HCT116 (cell line): ENCODE measurements at regions not wholly inside any gene's neighbourhood (a gene's known extent, or its start where the extent isn't known, plus 50 kb on each side); places are given as distances from the start of the nearest gene placed in this dataset.
A peak's percentile ranks its signal among the peaks of the same experiment; 100 is the strongest.

ENCODE experiments used
- ATAC-seq: fragments of 200-7000 bp; cut with Tn5 transposase; 2 replicates; pipeline ENCODE4 v1.9.1; 2020; ENCODE audit warnings: mild to moderate bottlenecking, moderate library complexity
- BruUV-seq: library from RNA; stranded (reverse); fragments of 400-500 nt; replicated peaks from 2 replicates; lab custom pipeline; 2021; lab: Mats Ljungman, UMichigan
- CTCF ChIA-PET: fragments of 300-600 bp; sonication (Branson Sonifier 250); formaldehyde crosslinking; loops from one replicate; lab custom pipeline; 2021; ENCODE audit warnings: antibody characterized with exemption; lab: Charles Lee
- POLR2A ChIA-PET: fragments of 300-600, 350-600 bp; sonication (Branson Sonifier 250); formaldehyde crosslinking; loops from one replicate; lab custom pipeline; 2021; ENCODE audit warnings: antibody characterized with exemption; lab: Charles Lee
- RAD21 ChIA-PET, 2 experiments: fragments of 300-600 bp; sonication (Branson Sonifier 250); formaldehyde crosslinking; loops; one replicate each; lab custom pipeline; 2023; ENCODE audit warnings: low total read pairs in 2 of 2; ENCODE audit not compliant: uncharacterized antibody in 2 of 2, unreplicated experiment in 2 of 2, low non-redundant PET in 1 of 2; lab: Charles Lee
- DNase-seq: peaks from one replicate; pipeline ENCODE4 v3.0.0-alpha.2; 2010; ENCODE audit warnings: low read depth, low spot score
- H2AFZ ChIP-seq: fragments of 200-600 bp; shearing (Covaris generic), sonication (generic); 2 replicates; pipeline ENCODE4 v1.6.1; 2017; ENCODE audit warnings: low read depth, mixed run types, mixed read lengths, antibody characterized with exemption, low read length; ENCODE audit not compliant: poor library complexity, severe bottlenecking
- H3K27ac ChIP-seq: 2 replicates; pipeline ENCODE4 v1.5.1; 2012; ENCODE audit warnings: low read depth, low read length
- H3K27me3 ChIP-seq: fragments of 200-600 bp; sonication (generic); 2 replicates; pipeline ENCODE4 v1.6.1; 2016; ENCODE audit warnings: mixed run types, low read length, mixed read lengths; ENCODE audit not compliant: insufficient read depth
- H3K36me3 ChIP-seq, 2 experiments: fragments of 200-500 bp in 1 of 2; fragments of 200-600 bp in 1 of 2; sonication (Bioruptor generic) in 1 of 2; sonication (generic) in 1 of 2; 2 replicates each; pipeline versions ENCODE4 v1.5.1 to v1.6.1; 2014 to 2016; ENCODE audit warnings: low read length in 2 of 2, inconsistent platforms in 1 of 2, mixed read lengths in 1 of 2, mixed run types in 1 of 2; ENCODE audit not compliant: insufficient read depth in 2 of 2, control insufficient read depth in 1 of 2
- H3K4me1 ChIP-seq, 2 experiments: fragments of 200-600 bp in 1 of 2; sonication (generic) in 1 of 2; 2 replicates each; pipeline versions ENCODE4 v1.5.1 to v1.6.1; 2012 to 2017; ENCODE audit warnings: low read length in 2 of 2, inconsistent platforms in 1 of 2, mild to moderate bottlenecking in 1 of 2, mixed read lengths in 1 of 2, mixed run types in 1 of 2, moderate library complexity in 1 of 2; ENCODE audit not compliant: insufficient read depth in 2 of 2, control insufficient read depth in 1 of 2
- H3K4me2 ChIP-seq: fragments of 200-600 bp; sonication (generic); 2 replicates; pipeline ENCODE4 v1.6.1; 2017; ENCODE audit warnings: mixed run types, low read length, mixed read lengths
- H3K4me3 ChIP-seq, 2 experiments: fragments of 200-600 bp in 1 of 2; sonication (generic) in 1 of 2; replicated peaks in 1 of 2; 2 replicates each; pipeline ENCODE4 v1.5.1; 2011 to 2016; ENCODE audit warnings: low read length in 2 of 2, control low read depth in 1 of 2, low read depth in 1 of 2, mild to moderate bottlenecking in 1 of 2, mixed read lengths in 1 of 2, mixed run types in 1 of 2
- H3K79me2 ChIP-seq: fragments of 200-600 bp; sonication (generic); 2 replicates; pipeline ENCODE4 v1.6.1; 2017; ENCODE audit warnings: mild to moderate bottlenecking, mixed run types, low read length, moderate library complexity, mixed read lengths; ENCODE audit not compliant: insufficient read depth
- H3K9ac ChIP-seq: fragments of 200-600 bp; sonication (generic); 2 replicates; pipeline ENCODE4 v1.6.1; 2016; ENCODE audit warnings: low read length, mixed read lengths
- H3K9me2 ChIP-seq: fragments of 200-600 bp; sonication (generic), shearing (Covaris generic); 2 replicates; pipeline ENCODE4 v1.6.1; 2017; ENCODE audit warnings: mixed run types, mild to moderate bottlenecking, moderate library complexity; ENCODE audit not compliant: insufficient read depth
- H3K9me3 ChIP-seq, 2 experiments: fragments of 200-500 bp in 1 of 2; fragments of 200-600 bp in 1 of 2; sonication (Bioruptor generic) in 1 of 2; sonication (generic) in 1 of 2; 2 replicates each; pipeline ENCODE4 v1.6.1; 2014 to 2017; ENCODE audit warnings: low read length in 2 of 2, mixed read lengths in 2 of 2, inconsistent platforms in 1 of 2, low read depth in 1 of 2, mild to moderate bottlenecking in 1 of 2, mixed run types in 1 of 2, moderate library complexity in 1 of 2; ENCODE audit not compliant: control insufficient read depth in 1 of 2, insufficient read depth in 1 of 2
- H4K20me1 ChIP-seq: fragments of 200-600 bp; sonication (generic), shearing (Covaris generic); 2 replicates; pipeline ENCODE4 v1.6.1; 2017; ENCODE audit warnings: mixed run types, mild to moderate bottlenecking, moderate library complexity; ENCODE audit not compliant: insufficient read depth
- CEBPB ChIP-seq: IDR thresholded peaks from 2 replicates; pipeline ENCODE4 v1.6.1; 2012; ENCODE audit warnings: low read depth
- EGR1 ChIP-seq: IDR thresholded peaks from 2 replicates; pipeline ENCODE4 v1.6.1; 2012; ENCODE audit warnings: low read depth
- ELF1 ChIP-seq: IDR thresholded peaks from 2 replicates; pipeline ENCODE4 v1.6.1; 2012; ENCODE audit warnings: low read depth, borderline replicate concordance
- EZH2 ChIP-seq: fragments of 200-600 bp; sonication (generic); IDR thresholded peaks from 2 replicates; pipeline ENCODE4 v1.6.1; 2017; ENCODE audit warnings: antibody characterized with exemption, mixed run types
- EZH2phosphoT487 ChIP-seq: fragments of 200-600 bp; IDR thresholded peaks from 2 replicates; pipeline ENCODE4 v1.6.1; 2018; ENCODE audit warnings: antibody characterized with exemption, borderline replicate concordance
- FOSL1 ChIP-seq: IDR thresholded peaks from 2 replicates; pipeline ENCODE4 v1.6.1; 2012; ENCODE audit warnings: low read depth
- JUND ChIP-seq: IDR thresholded peaks from 2 replicates; pipeline ENCODE4 v1.6.1; 2012
- POLR2A ChIP-seq: IDR thresholded peaks from 2 replicates; pipeline ENCODE4 v1.7.0; 2011; ENCODE audit warnings: borderline replicate concordance; ENCODE audit not compliant: insufficient read depth, insufficient read length; ENCODE audit errors: extremely low read depth
- POLR2AphosphoS5 ChIP-seq: IDR thresholded peaks from 2 replicates; pipeline ENCODE4 v1.6.1; 2011; ENCODE audit warnings: mild to moderate bottlenecking, low read depth, low read length, moderate library complexity
- RAD21 ChIP-seq: IDR thresholded peaks from 2 replicates; pipeline ENCODE4 v1.6.1; 2012; ENCODE audit warnings: low read depth, mild to moderate bottlenecking
- SIN3A ChIP-seq: IDR thresholded peaks from 2 replicates; pipeline ENCODE4 v1.6.1; 2012; ENCODE audit warnings: low read depth
- SP1 ChIP-seq: IDR thresholded peaks from 2 replicates; pipeline ENCODE4 v1.6.1; 2012; ENCODE audit warnings: low read depth
- SRF ChIP-seq: IDR thresholded peaks from 2 replicates; pipeline ENCODE4 v1.6.1; 2012; ENCODE audit warnings: low read depth
- TCF7L2 ChIP-seq: IDR thresholded peaks from 2 replicates; pipeline ENCODE4 v1.7.0; 2011; ENCODE audit warnings: borderline replicate concordance, inconsistent platforms; ENCODE audit not compliant: insufficient read depth, insufficient read length; ENCODE audit errors: extremely low read depth
- YY1 ChIP-seq: IDR thresholded peaks from 2 replicates; pipeline ENCODE4 v1.6.1; 2011; ENCODE audit warnings: low read length, low read depth, moderate library complexity, mild to moderate bottlenecking; ENCODE audit not compliant: insufficient replicate concordance; ENCODE audit errors: extremely low read depth
- ZFX ChIP-seq: fragments of 450-650 bp; IDR thresholded peaks from 2 replicates; pipeline ENCODE4 v1.6.1; 2017
- ZNF274 ChIP-seq: fragments of 200-500 bp; sonication (Bioruptor generic); IDR thresholded peaks from 2 replicates; pipeline ENCODE4 v1.6.1; 2014; ENCODE audit warnings: mild to moderate bottlenecking, low read depth, low read length, inconsistent platforms
- intact Hi-C: fragments of 100-400 bp; cut with micrococcal nuclease; formaldehyde crosslinking; loops from 2 replicates; pipeline ENCODE4 v1.10.0; 2022
- TF ChIP-seq, protein P1 (sequence below): IDR thresholded peaks from 2 replicates; pipeline ENCODE4 v1.6.1; 2012
- TF ChIP-seq, protein P2 (sequence below), 3 experiments: fragments of 200-600 bp in 1 of 3; sonication (generic) in 1 of 3; IDR thresholded peaks in 2 of 3; conservative IDR thresholded peaks in 1 of 3; 2 replicates each; pipeline ENCODE4 v1.5.1; 2012 to 2017; ENCODE audit warnings: low read depth in 2 of 3, low read length in 2 of 3, antibody characterized with exemption in 1 of 3, borderline replicate concordance in 1 of 3, control low read depth in 1 of 3, mild to moderate bottlenecking in 1 of 3, mixed read lengths in 1 of 3, mixed run types in 1 of 3, moderate library complexity in 1 of 3; ENCODE audit not compliant: insufficient read depth in 1 of 3
- TF ChIP-seq, protein P3 (sequence below): IDR thresholded peaks from 2 replicates; pipeline ENCODE4 v1.6.1; 2012
- TF ChIP-seq, protein P4 (sequence below): IDR thresholded peaks from 2 replicates; pipeline ENCODE4 v1.6.1; 2011; ENCODE audit warnings: mild to moderate bottlenecking, low read length, moderate library complexity; ENCODE audit not compliant: insufficient replicate concordance; ENCODE audit errors: extremely low read depth

DNA sequence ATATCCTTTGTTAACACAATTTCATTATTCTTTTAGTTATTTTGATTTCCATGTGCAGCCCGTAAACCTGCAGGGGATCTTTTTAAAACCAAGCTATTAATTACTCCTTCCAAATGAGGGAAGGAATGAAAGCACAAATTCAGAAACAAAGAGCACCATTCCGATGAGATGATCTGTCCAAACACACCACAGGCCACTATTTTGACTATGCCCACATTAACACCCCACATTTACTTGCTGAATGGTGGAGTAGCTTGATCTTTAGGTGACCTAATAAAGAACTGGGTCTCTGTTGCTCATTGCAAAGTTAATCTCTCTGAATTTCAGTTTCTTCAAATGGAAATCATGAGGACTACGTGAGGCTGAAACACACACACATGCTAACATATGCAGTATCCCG lies 218.0 kb downstream of the IRS1 start (continued):
- TF ChIP-seq POLR2AphosphoS5 (peak; percentile 16; the same call in 1 of the 2 replicates), EZH2phosphoT487 (no peak), ZFX (no peak), RAD21 (no peak), SIN3A (no peak), POLR2A (no peak), EGR1 (no peak), CEBPB (no peak)
- TF ChIP-seq, protein P1, sequence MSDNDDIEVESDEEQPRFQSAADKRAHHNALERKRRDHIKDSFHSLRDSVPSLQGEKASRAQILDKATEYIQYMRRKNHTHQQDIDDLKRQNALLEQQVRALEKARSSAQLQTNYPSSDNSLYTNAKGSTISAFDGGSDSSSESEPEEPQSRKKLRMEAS, result peak; percentile 35; the same call in 1 of the 2 replicates
- TF ChIP-seq, all 23 proteins: peak for 4

DNA sequence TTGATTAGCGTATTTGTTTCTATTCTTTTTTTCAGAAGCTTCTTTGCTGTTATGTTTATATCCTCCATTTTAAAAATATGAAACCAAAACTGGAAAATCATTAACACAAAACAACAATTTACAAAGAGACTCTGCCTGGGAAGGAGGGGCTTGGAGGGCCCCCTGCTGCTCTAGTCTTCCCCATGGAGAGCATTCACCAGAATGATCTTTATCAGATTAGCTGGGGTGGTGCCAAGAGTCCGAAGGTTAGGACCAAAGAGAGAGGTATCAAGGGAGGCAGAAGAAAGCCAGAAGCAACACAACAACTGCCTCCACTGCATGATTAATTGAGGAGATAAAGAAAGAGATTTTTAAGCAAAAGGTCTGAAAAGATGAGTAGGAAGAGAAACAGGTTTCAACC lies 218.6 kb downstream of the IRS1 start:
- peak overlapping the region in 1 of 2 experiments; percentile 28; a peak in 2 of 4 replicates for H3K4me3 ChIP-seq
- H3K9ac ChIP-seq, result peak overlapping the region; percentile 49
- peaks cover 0 to 4% of the 10 kb centered on the region in 2 experiments; a peak in 1 of 4 replicates for H3K36me3 ChIP-seq
- peaks cover 67 to 85% of the 10 kb centered on the region in 2 experiments for H3K4me1 ChIP-seq
- no peak overlapping the region for H2AFZ ChIP-seq
- H3K27ac ChIP-seq, result peak overlapping the region; percentile 92
- peaks cover 4% of the 10 kb centered on the region; the same call in 1 of the 2 replicates for H3K79me2 ChIP-seq
- DNase-seq (peak; percentile 38), ATAC-seq (peak; percentile 56)
- no peaks in the 10 kb centered on the region for H3K27me3 ChIP-seq
- ChIA-PET RAD21 (no interaction called here), CTCF (no interaction called here), POLR2A (no interaction called here)
- H3K9me2 ChIP-seq, result no peaks in the 10 kb centered on the region
- peak overlapping the region; percentile 67 for H3K4me2 ChIP-seq
- no peaks in the 10 kb centered on the region for H4K20me1 ChIP-seq
- BruUV-seq, result no TSS peak
- H3K9me3 ChIP-seq, result no peaks in the 10 kb centered on the region; a peak in 1 of 4 replicates
- intact Hi-C loops, result no loop called here
- no peak for TF ChIP-seq CEBPB
- peak; percentile 14; the same call in 1 of the 2 replicates for TF ChIP-seq RAD21
- TF ChIP-seq SP1, result 0 out of 2 replicates have a peak, but pooled peaks have one; percentile 43
- TF ChIP-seq, protein P2, sequence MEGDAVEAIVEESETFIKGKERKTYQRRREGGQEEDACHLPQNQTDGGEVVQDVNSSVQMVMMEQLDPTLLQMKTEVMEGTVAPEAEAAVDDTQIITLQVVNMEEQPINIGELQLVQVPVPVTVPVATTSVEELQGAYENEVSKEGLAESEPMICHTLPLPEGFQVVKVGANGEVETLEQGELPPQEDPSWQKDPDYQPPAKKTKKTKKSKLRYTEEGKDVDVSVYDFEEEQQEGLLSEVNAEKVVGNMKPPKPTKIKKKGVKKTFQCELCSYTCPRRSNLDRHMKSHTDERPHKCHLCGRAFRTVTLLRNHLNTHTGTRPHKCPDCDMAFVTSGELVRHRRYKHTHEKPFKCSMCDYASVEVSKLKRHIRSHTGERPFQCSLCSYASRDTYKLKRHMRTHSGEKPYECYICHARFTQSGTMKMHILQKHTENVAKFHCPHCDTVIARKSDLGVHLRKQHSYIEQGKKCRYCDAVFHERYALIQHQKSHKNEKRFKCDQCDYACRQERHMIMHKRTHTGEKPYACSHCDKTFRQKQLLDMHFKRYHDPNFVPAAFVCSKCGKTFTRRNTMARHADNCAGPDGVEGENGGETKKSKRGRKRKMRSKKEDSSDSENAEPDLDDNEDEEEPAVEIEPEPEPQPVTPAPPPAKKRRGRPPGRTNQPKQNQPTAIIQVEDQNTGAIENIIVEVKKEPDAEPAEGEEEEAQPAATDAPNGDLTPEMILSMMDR (IDR thresholded peaks at IDR 0.05 in 2 of 3, conservative IDR thresholded peaks at IDR 0.05 in 1 of 3; ENCODE audit: borderline replicate concordance in 1 of 3, insufficient read depth in 1 of 3, low read depth in 2 of 3, low read length in 2 of 3), result no peak
- no peak for TF ChIP-seq POLR2A
- peak; percentile 74 for TF ChIP-seq TCF7L2
- TF ChIP-seq, protein P3, sequence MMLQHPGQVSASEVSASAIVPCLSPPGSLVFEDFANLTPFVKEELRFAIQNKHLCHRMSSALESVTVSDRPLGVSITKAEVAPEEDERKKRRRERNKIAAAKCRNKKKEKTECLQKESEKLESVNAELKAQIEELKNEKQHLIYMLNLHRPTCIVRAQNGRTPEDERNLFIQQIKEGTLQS, result no peak
- no peak for TF ChIP-seq ZNF274
- TF ChIP-seq, protein P4, sequence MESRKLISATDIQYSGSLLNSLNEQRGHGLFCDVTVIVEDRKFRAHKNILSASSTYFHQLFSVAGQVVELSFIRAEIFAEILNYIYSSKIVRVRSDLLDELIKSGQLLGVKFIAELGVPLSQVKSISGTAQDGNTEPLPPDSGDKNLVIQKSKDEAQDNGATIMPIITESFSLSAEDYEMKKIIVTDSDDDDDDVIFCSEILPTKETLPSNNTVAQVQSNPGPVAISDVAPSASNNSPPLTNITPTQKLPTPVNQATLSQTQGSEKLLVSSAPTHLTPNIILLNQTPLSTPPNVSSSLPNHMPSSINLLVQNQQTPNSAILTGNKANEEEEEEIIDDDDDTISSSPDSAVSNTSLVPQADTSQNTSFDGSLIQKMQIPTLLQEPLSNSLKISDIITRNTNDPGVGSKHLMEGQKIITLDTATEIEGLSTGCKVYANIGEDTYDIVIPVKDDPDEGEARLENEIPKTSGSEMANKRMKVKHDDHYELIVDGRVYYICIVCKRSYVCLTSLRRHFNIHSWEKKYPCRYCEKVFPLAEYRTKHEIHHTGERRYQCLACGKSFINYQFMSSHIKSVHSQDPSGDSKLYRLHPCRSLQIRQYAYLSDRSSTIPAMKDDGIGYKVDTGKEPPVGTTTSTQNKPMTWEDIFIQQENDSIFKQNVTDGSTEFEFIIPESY, result no peak
- TF ChIP-seq FOSL1, result no peak; the same call in 1 of the 2 replicates
- TF ChIP-seq SIN3A, result no peak
- TF ChIP-seq EZH2, result no peak
- TF ChIP-seq EZH2phosphoT487, result no peak
- TF ChIP-seq ELF1, result no peak
- TF ChIP-seq YY1, result no peak
- peak; percentile 11; the same call in 1 of the 2 replicates for TF ChIP-seq JUND
- TF ChIP-seq SRF, result no peak
